Hepatocyte (in vitro differentiated cells): ENCODE measurements at regions not wholly inside any gene's neighbourhood (a gene's known extent, or its start where the extent isn't known, plus 50 kb on each side); places are given as distances from the start of the nearest gene placed in this dataset.

Experiments
- EZH2 ChIP-seq: fragments of 200-600 bp; sonication (generic); IDR thresholded peaks from 2 replicates; pipeline ENCODE4 v1.6.1; 2016; ENCODE audit warnings: antibody characterized with exemption, mild to moderate bottlenecking, borderline replicate concordance
- EZH2phosphoT487 ChIP-seq: fragments of 200-600 bp; sonication (generic); IDR thresholded peaks from one replicate; pipeline ENCODE4 v1.6.1; 2018; ENCODE audit warnings: antibody characterized with exemption, mild to moderate bottlenecking, low read depth, moderate library complexity; ENCODE audit not compliant: unreplicated experiment, severe bottlenecking
- TF ChIP-seq, protein P1 (sequence below): fragments of 200-600 bp; sonication (generic); IDR thresholded peaks from 2 replicates; pipeline ENCODE4 v1.5.1; 2016; ENCODE audit warnings: antibody characterized with exemption, mild to moderate bottlenecking; ENCODE audit not compliant: poor library complexity

DNA sequence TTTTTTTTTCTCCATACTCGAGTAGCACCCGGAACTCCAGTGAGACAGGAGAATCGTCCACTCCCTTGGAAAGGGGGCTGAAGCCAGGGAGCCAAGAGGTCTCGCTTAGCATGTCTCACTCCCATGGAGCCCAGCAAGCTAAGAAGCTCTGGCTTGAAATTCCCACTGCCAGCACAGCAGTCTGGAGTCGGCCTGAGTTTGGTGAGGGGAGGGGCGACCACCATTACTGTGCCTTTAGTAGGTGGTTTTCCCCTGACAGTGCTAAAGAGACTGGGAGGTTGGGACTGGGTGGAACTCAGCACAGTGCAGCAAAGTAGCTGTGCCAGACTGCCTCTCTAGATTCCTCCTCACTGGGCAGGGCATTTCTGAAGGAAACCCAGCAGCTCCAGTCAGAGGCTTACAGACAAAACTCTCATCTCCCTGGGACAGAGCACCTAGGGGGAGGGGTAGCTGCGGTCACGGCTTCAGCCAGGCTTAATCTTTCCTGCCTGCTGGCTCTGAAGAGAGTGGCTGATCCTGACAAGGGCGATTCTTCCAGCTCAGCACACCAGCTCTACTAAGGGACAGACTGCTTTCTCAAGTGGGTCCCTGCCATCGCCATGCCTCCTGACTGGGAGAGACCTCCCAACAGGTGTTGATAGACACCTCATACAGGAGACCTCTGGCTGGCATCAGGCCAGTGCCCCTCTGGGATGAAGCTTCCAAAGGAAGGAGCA, 414.5 kb upstream of the ZNF608 start:
- TF ChIP-seq, protein P1, sequence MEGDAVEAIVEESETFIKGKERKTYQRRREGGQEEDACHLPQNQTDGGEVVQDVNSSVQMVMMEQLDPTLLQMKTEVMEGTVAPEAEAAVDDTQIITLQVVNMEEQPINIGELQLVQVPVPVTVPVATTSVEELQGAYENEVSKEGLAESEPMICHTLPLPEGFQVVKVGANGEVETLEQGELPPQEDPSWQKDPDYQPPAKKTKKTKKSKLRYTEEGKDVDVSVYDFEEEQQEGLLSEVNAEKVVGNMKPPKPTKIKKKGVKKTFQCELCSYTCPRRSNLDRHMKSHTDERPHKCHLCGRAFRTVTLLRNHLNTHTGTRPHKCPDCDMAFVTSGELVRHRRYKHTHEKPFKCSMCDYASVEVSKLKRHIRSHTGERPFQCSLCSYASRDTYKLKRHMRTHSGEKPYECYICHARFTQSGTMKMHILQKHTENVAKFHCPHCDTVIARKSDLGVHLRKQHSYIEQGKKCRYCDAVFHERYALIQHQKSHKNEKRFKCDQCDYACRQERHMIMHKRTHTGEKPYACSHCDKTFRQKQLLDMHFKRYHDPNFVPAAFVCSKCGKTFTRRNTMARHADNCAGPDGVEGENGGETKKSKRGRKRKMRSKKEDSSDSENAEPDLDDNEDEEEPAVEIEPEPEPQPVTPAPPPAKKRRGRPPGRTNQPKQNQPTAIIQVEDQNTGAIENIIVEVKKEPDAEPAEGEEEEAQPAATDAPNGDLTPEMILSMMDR = no peak
- no peak for TF ChIP-seq EZH2
- TF ChIP-seq EZH2phosphoT487 = no peak
